ENCODE measurements at regions not wholly inside any gene's neighbourhood (a gene's known extent, or its start where the extent isn't known, plus 50 kb on each side); places are given as distances from the start of the nearest gene placed in this dataset.

GRCh38 chr9:91038483-91039124 is 237.0 kb downstream of the SYK start:
- TF ChIP-seq POLR2A (IDR thresholded peaks at IDR 0.05; ENCODE audit: low read length): no peak
- TF ChIP-seq GATA1 (IDR thresholded peaks at IDR 0.05; ENCODE audit: low read depth, low read length): no peak
